Stimulated activated CD8-positive, alpha-beta memory T cell treated with anti-CD3 and anti-CD28 coated beads, Interleukin-4, amount 100 ng/mL, for 24 hours (primary cell): ENCODE measurements at regions not wholly inside any gene's neighbourhood (a gene's known extent, or its start where the extent isn't known, plus 50 kb on each side); places are given as distances from the start of the nearest gene placed in this dataset.
"Not testable (repeated sequence)": the region's sequence is repeated elsewhere in the genome, so short reads cannot be mapped to it uniquely, and the experiment has no call there.

Source experiments
- DNase-seq: peaks from one replicate; pipeline ENCODE4 v3.0.0-alpha.2; 2020; ENCODE audit warnings: low read depth

DNA sequence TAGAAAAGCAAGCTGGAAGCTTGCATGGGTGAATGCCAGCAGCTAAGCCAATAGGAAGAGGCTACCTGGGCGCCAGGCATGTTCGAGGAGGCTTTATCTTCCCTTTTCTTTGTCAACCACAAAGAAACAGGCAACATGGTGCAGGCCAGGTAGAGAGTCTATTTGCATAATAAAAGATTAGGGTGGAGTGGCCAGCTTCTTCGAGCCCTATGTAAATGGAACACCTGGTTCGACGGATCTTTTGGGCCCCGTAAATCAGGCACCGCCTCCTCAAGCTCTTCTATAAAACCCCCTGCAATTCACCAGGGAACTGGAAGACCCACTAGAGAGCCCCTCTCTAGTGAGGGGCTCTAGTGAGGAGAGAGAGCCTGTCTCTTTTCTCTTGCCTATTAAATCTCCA is 1106.2 kb upstream of the CELF2 start:
- no peak for DNase-seq

DNA sequence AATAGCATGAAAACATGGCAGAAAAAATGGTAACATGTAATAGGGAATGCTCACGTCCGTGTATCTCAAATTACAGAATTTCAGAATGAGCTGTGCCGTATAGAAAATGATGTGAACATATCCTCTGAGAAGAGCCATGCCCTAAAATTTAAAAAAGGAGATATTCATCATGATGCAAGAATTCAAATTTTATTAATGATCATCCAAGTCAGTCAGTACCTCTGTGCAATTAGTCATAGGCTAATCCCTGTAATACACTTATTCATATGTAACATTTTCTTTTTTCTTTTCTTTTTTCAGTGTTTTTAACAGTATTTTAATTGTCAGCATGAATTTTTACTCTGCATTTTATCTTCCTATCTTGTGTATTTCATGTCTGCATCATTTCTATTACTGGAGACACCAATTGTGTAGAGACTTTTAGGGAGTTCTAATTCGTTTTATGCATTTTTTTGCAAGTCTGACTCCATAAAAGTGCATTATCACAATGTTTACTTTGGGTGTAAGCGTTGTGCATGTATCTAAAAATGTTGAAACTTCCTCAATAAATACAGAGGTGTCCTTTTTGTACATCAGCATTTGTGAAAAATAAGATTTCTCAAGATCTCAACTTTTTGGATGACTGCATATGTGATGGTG is 1103.7 kb upstream of the CELF2 start:
- no peak for DNase-seq

DNA sequence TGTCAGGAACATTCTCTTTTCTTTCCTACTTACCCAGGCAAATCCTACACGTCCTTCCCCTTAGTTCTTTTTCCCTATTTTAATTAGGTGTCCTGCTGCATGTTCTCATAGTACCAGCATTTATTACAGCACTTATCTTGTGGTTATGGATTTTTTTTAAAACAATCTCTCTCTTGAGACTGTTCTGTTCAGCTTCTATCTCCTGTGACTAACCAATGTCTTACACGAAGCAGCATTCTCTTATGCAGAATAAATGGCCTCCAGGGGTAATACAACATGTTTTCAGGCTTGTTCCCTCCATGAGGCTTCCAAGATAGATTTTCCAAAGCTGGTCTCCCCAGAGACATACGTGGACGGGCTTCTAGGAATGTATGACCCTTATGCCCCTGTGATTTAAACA is 1096.1 kb upstream of the CELF2 start:
- no peak for DNase-seq

DNA sequence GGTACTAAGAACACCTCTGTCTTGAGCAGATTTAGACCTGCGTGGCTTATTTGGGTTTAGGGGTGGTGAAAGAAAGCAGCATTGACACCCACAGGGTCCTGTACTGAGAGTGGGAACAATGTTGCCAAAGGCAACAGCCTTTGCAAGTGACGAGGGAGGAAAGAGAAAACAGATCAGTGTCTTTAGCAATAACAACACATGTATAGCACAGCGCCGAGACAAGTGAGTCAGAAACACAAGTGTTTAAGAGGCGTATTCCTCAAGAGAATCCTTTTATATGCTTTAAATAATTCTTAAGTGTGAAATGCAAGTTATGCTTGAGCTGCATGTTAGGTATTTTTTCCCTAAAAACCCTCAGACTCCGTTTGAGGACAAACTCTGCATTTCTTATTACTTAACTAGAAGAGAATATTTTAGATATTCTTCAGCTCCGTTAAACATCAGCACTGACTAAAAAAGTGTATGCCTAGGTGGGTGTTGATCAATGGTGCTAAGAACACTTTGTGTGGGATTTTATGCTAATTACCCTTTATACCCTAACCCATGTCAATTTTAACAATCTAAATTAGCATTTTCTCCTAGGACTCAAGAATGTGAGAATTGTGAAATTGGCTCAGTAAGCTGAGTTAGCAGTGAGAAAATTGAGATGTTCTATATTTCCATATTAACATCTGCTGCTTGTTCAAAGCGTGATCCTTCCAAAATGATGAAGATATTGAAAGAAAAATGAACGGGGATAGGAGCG is 1095.4 kb upstream of the CELF2 start:
- DNase-seq = no peak

DNA sequence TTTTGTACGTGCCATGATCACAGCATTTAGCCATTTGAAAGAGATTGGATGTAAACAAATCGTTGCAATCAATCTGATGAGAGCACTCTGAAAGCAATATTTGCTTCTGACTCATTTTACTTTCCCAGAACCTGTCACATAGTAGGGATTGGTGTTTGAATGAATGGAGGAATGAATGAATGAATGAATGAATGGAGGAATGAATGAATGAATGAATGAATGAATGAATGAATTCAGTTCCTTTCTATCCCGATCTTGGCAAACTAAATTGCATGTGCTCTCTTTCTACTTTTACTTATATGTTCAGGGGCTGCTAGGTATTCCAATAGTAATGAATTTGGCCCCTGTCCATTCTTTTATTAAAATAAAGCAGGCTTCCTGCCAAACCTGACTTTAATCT is 1091.7 kb upstream of the CELF2 start:
- DNase-seq = no peak

DNA sequence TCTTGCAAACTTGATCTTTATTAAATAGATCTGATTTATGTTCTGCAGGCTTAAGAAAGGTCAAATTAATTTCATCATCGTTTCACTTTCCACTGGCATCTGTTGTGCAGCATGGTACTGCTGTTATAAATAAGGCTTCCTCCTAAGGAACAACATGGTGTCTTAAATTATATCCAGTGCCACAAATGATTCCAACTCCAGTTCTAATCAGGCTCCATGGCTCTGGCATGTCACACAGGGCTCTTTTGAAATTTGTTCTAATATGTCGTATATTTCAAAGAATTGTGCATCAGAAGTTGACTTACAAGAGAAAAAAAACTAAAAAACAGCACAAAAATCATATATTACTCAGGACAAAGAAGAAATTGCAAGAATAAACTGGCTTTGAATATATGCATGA is 1090.8 kb upstream of the CELF2 start:
- no peak for DNase-seq

DNA sequence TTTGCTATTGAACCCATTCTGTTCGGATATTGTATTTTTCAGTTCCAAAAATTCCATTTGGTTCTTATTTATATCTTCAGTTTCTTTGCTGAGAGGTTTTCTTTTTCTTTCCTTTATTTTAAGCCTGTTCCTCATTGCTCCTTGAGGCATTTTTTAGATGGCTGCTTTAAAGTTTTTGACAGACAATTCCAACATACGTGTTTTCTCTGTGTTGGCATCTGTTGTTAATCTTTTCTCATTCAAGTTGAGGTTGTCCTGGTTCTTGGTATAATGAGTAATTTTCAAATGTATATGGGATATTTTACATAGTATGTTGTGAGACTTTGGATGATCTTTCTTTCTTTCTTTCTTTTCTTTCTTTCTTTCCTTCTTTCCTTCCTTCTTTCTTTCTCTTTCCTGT is 1078.0 kb upstream of the CELF2 start:
- no peak for DNase-seq

DNA sequence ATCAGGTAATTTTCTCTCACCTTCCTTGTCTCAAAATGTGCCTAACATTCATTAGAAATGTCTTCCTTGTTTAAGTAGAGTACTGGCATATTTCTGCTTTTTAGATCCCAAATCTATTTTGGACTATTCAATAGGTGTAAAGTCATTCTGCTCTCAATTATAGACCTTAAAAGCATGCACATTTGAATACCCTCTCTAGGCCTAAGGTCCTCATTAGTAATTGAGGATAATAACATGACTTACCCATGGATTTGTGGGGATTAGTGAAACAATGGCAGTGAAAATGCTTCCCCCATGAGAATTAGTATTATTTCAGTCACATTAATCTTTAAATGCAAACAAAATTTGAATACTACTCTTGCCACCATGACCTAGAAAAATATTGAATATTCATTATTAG is 1073.0 kb upstream of the CELF2 start:
- no peak for DNase-seq

DNA sequence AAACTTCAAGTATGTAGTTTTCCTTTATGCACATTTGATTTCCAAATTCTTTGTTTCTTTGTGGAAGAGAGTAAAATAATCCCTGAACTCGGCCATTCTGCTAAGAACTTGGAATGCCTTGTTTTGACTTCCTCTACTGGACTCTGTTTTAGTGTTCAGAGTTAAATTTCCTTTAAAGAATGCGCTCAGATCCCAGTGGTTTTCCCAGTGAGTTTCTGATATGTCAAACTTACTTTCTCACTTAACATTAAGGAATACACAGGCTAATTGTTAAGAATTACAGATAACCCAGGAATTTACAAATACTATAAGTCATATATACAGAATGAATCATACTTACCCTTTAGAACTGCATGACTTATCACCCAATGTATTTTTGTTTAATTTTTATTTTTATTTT is 1067.6 kb upstream of the CELF2 start:
- DNase-seq = no peak

DNA sequence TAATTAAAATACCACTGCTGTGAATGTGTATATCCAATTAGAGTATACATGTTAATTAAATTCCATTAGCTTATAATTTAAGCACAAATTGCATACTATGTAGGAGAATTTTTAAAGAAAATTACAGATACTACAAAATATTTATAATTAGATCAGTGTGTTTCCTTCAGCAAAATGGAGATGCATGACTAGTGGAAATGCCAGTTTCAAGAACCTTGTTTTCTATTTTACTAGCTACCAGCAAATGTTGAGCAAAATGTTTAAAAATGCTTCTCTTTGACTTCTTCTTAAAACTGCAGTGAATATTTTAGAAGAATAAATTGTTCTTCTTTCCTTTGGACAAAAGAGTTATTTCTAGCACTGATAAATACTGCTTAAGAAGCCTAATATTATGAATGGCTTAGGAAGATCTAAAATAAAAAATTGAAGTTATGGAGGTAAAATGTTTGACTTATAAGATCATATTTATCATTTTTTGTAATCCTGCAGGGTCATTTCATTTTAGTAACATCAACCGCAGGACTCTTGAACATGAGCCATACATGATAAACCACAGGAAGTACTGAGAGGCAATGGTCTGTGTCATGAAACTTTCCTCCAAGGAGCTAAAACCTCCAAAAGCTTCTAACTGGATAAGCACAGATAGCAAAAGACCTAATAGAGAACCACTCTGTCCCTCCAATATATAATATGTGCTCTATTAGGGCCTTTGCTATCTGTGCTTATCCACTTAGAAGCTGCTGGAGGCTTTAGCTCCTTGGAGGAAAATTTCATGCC is 1066.0 kb upstream of the CELF2 start:
- no peak for DNase-seq

DNA sequence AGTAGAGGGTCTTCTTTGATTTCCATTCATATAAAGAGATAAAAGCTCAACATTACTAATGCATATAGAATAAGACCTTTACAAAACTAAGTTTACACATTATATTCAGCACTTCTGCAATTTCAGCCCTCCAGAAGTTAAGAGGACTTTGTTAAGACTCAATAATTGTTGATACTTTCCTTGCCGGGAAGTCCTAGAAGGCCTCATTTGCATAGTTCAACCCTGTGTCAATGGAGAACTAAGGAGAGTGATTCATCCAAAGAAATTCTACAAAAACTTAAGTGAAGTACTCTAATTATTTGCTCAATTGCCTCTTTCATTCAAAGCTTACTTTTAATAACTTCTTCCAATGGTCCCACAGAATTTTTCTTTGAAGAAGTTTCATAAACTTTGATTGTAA is 1060.3 kb upstream of the CELF2 start:
- DNase-seq = no peak

DNA sequence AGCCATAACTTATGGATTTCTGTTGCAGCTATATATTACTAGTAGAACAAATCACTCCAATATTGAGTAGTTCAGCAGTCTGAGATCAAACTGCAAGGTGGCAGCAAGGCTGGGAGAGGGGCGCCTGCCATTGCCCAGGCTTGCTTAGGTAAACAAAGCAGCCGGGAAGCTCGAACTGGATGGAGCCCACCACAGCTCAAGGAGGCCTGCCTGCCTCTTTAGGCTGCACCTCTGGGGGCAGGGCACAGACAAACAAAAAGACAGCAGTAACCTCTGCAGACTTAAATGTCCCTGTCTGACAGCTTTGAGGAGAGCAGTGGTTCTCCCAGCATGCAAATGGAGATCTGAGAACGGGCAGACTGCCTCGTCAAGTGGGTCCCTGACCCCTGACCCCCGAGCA is 1059.8 kb upstream of the CELF2 start:
- DNase-seq = not testable (repeated sequence)

DNA sequence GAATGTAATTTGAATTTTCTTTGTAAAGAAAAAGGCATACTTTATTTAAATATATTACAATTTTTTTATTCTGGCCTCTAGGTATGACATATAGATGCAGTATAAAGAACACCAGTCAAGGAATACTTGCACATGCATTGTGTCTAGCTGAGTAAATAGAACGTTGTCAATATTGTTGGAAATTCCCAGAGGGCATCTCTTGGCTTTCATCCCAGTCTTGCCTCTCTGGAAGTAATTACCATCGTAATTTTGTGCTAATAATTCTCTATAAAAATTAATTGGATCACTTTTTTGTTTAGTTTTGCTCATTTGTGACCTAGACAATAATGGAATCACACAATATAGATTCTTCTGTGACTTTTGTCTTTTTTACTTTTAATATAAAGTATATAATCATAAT is 1052.3 kb upstream of the CELF2 start:
- DNase-seq = no peak

DNA sequence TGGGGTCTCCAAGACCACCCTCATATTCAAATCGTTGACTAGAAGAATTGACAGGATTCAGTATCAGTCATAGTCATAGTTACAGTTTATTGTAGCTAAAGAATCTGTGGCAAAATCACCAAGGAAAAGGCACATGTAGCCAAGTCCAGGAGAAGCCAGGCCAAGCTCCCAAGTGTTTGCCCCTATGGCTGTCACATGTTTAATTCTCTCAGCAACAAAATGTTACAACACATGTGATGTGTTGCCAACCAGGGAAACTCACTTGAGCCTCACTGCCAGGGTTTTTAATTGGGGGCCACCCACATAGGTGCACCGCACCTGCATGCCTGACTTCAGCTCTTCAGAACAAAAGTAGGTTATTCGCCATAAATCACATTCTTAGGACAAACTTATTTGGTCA is 1030.9 kb upstream of the CELF2 start:
- no peak for DNase-seq

DNA sequence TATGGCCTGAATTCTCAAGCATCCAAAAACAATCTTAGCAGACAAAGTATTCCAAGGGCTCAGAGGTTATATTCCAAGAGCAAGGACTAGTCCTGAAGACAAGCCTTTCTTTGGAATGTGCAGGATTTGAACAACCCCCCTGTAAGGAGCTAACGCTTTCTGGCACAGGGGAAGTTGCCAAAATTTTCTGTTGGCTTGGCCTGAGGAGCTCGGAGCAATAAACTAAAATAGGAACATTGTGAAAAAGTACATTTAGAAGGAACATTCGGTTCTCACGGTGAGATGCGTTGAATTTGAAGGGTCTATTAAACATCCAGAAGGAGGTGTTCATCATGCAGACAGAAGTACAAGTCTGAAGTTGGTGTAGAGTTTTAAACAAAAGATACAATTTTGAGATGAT is 1030.5 kb upstream of the CELF2 start:
- no peak for DNase-seq

DNA sequence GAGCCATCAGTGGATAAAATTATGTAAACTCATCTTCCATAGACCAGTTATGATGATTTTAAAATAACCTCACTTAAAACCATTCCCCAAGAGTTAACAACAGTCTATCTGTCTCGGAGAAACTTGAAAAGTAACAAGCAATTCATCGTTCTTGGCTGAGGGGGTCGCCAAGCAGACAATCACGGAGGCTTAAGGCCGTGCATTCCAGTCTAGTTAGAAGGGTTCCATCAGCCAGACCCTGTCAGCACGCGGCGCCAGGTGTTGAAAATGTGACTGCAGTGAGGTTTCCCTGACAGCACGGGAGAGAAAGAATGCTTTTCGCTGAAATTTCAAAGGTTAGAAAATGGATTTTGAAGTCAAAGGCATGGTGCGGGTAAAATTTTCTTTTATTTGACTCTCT is 1025.0 kb upstream of the CELF2 start:
- DNase-seq = no peak

DNA sequence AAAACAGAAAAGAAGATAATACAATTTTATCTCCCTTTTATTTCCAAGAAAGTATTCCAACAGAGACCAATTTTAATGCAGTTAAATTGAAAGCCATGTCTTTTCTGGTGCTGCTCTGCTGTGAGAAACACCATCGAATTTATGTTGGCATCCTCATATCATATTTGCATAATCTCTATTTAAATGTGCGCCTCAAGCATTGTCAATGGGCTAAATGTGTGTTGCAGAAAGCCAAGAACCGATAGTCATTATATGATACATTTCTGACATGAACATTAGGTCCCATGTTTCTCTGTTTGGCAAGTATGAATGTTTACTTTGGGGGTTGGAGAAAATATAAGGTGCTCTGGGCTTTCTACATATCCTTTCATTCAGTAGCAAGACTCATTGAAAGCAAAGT is 1023.5 kb upstream of the CELF2 start:
- no peak for DNase-seq

DNA sequence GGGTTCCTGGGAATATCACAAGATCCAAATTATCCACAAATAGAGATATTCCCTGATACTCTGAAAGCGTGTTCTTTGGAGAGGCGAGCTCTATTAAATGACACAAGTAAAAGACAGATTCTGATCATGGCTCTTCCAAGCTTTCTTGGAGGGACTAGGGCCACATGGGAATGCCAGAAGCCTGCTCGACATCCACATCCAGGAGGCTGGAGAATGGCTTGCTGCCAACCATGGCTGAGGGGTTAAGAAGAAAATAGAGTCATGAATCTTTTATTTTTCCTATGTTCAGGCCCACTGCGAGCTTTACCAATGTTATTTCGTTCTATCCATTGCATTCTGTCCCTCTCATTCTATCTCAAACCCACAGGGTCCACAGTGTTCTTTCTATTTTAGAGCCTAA is 1018.0 kb upstream of the CELF2 start:
- DNase-seq = no peak

DNA sequence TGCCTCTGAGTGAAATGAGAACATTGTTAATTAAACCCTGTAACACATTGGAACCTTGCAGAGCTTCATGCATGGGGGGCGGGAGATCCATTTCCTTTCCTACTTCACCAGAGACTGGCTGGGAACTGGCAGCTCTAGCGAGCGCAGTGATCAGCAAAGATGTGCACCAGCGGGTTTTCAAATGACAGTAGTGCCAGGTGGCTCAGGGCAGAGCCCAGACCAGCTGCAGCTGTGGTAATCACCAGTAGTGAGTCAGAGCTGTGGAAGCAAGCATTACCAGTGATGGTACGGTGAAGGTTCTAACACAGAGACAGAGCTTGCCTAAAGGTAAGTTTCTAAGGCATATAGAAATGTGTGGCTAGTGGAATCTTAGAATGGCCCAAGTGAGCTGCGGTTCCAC is 1009.7 kb upstream of the CELF2 start:
- no peak for DNase-seq

DNA sequence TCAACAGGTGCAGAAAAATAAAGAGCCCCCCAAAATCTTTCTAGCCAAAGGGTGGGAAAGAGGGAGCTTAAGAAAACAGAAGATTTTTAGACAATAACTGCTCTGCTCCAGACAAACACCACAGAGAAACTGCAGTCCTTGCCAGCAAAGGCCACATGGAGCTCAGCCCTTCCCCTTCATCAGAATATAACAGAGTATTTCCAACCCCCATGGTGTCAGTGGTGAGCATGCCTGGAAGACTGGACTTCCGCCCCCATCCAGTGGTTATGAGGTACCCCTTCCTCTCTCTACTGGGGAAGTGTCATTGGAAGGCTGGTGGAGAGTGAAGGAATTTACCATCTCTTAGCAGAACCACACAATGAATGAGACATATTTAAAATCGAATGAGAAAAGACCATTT is 1007.3 kb upstream of the CELF2 start:
- DNase-seq = no peak

DNA sequence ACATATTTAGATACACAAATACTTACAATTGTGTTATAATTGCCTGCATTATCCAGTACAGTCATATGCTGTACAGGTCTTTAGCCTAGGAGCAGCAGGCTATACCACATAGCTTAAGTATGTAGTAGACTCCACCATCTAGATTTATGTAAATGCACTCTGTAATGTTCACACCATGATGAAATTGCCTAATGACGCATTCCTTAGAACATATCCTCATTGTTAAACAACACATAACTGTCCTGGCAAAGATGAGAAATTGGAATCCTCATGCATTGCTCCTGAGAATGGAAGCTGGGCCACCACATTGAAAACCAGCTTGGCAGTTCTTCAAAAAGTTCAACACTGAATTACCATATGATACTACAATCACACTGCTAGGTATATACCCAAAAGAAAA is 1002.8 kb upstream of the CELF2 start:
- no peak for DNase-seq

DNA sequence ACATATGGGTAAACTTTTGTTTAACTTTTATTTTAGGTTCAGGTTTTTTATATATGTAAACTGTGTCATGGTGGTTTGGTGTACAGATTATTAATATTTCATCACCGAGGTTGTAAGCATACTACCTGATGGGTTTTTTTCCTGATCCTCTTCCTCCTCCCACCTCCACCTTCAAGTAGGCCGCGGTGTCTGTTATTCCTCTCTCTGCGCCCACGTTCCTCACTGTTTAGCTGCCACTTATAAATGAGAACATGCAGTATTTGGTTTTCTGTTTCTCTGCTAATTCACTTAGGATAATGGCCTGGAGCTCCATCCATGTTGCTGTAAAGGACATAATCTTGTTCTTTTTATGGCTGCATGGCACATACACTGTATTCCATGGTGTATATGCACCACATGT is 1000.0 kb upstream of the CELF2 start:
- DNase-seq = no peak

DNA sequence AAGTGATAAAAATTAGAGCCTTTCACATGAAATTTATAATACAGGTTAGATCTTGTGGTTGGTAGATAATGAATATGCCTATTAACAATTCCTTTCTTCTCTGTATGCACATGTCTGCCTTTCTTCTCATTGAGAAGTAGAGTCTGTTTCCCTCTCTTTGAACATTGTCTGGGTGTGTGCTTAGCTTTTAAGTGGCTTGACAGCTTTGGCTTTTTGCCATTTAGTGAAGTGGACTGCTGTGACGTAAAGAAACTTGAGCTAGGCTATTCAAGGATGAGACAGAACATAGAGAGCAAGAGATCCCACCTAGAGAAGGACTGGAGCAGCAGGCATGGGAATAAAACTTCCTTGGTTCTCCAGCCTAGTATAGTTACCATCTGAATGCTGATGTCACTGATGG is 996.7 kb upstream of the CELF2 start:
- DNase-seq = no peak
